ENCODE measurements at regions not wholly inside any gene's neighbourhood (a gene's known extent, or its start where the extent isn't known, plus 50 kb on each side); places are given as distances from the start of the nearest gene placed in this dataset.

GRCh38 chr1:111565079-111565478, 54.5 kb upstream of the RAP1A start:
- intact Hi-C loops (cut with micrococcal nuclease), result no loop called here
- ChIA-PET CTCF (interaction anchor here (0.6 kb wide), 1 partner anchor 22 kb away, joined by 3 read pairs; no protein-coding TSS in a partner anchor), POLR2A (no interaction called here)
- no peak overlapping the region for H3K4me3 Mint-ChIP-seq (ENCODE audit: unreplicated experiment)
- H3K27ac Mint-ChIP-seq (ENCODE audit: low read depth, unreplicated experiment), result no peak overlapping the region
- H3K4me1 Mint-ChIP-seq (ENCODE audit: insufficient read depth, unreplicated experiment), result peaks cover 14% of the 10 kb centered on the region
- H3K9me3 Mint-ChIP-seq (ENCODE audit: unreplicated experiment), result no peaks in the 10 kb centered on the region
- H3K36me3 Mint-ChIP-seq (ENCODE audit: insufficient read depth, unreplicated experiment), result no peaks in the 10 kb centered on the region
- peak; percentile 46 for DNase-seq (ENCODE audit: unreplicated experiment)
- no peaks in the 10 kb centered on the region for H3K27me3 Mint-ChIP-seq (ENCODE audit: insufficient read depth, unreplicated experiment)
- BruUV-seq (replicated peaks), result no TSS peak
- TF ChIP-seq CTCF (IDR thresholded peaks at IDR 0.05; ENCODE audit: unreplicated experiment), result no peak

GRCh38 chr1:111565968-111566367, 53.6 kb upstream of the RAP1A start:
- H3K27ac Mint-ChIP-seq (ENCODE audit: low read depth, unreplicated experiment), result no peak overlapping the region
- CTCF ChIA-PET, result no interaction called here
- no peak for DNase-seq (ENCODE audit: unreplicated experiment)
- no peaks in the 10 kb centered on the region for H3K27me3 Mint-ChIP-seq (ENCODE audit: insufficient read depth, unreplicated experiment)
- BruUV-seq (replicated peaks), result no TSS peak
- H3K4me1 Mint-ChIP-seq (ENCODE audit: insufficient read depth, unreplicated experiment), result peaks cover 14% of the 10 kb centered on the region
- intact Hi-C loops (cut with micrococcal nuclease), result no loop called here
- no peaks in the 10 kb centered on the region for H3K9me3 Mint-ChIP-seq (ENCODE audit: unreplicated experiment)
- TF ChIP-seq CTCF (IDR thresholded peaks at IDR 0.05; ENCODE audit: unreplicated experiment), result no peak
- H3K4me3 Mint-ChIP-seq (ENCODE audit: unreplicated experiment), result no peak overlapping the region
- POLR2A ChIA-PET, result no interaction called here
- H3K36me3 Mint-ChIP-seq (ENCODE audit: insufficient read depth, unreplicated experiment), result no peaks in the 10 kb centered on the region

GRCh38 chr1:111568160-111568647, 51.4 kb upstream of the RAP1A start:
- H3K4me3 Mint-ChIP-seq (ENCODE audit: unreplicated experiment), result no peak overlapping the region
- H3K27ac Mint-ChIP-seq (ENCODE audit: low read depth, unreplicated experiment), result no peak overlapping the region
- H3K36me3 Mint-ChIP-seq (ENCODE audit: insufficient read depth, unreplicated experiment), result no peaks in the 10 kb centered on the region
- ChIA-PET CTCF (no interaction called here), POLR2A (interaction anchor here (1.9 kb wide), 1 partner anchor 15 kb away, joined by 5 read pairs; no protein-coding TSS in a partner anchor)
- no peak for TF ChIP-seq CTCF (IDR thresholded peaks at IDR 0.05; ENCODE audit: unreplicated experiment)
- H3K4me1 Mint-ChIP-seq (ENCODE audit: insufficient read depth, unreplicated experiment), result peaks cover 19% of the 10 kb centered on the region
- H3K9me3 Mint-ChIP-seq (ENCODE audit: unreplicated experiment), result no peaks in the 10 kb centered on the region
- DNase-seq (ENCODE audit: unreplicated experiment), result no peak
- intact Hi-C loops (cut with micrococcal nuclease), result no loop called here
- H3K27me3 Mint-ChIP-seq (ENCODE audit: insufficient read depth, unreplicated experiment), result no peaks in the 10 kb centered on the region
- no TSS peak for BruUV-seq (replicated peaks)

Data from MCF 10A (cell line).